Gastroesophageal sphincter (tissue), 4 donors: ENCODE measurements at regions not wholly inside any gene's neighbourhood (a gene's known extent, or its start where the extent isn't known, plus 50 kb on each side); places are given as distances from the start of the nearest gene placed in this dataset.

ENCODE experiments used
- ATAC-seq: fragments of 150-250 bp; one replicate; pipeline ENCODE4 v1.9.1; 2016; ENCODE audit warnings: mild to moderate bottlenecking, moderate library complexity
- H3K27ac ChIP-seq, 4 donors: fragments of 200-600 bp; sonication (generic) in 3 of 4; 1 replicate in 3 of 4; 2 replicates in 1 of 4; pipeline ENCODE4 v1.5.1; 2016 to 2019
- H3K27me3 ChIP-seq: fragments of 200-600 bp; sonication (generic); one replicate; pipeline ENCODE4 v1.5.1; 2019
- H3K36me3 ChIP-seq, 2 donors: fragments of 200-600 bp; sonication (generic); one replicate each; pipeline ENCODE4 v1.5.1; 2019; ENCODE audit warnings: control low read depth in 1 of 2
- H3K4me1 ChIP-seq, 3 donors: fragments of 200-600 bp; sonication (generic); 1 replicate in 2 of 3; 2 replicates in 1 of 3; pipeline ENCODE4 v1.5.1; 2016 to 2019; ENCODE audit warnings: control low read depth in 2 of 3
- H3K4me3 ChIP-seq, 2 donors: fragments of 200-600 bp; sonication (generic); one replicate each; pipeline ENCODE4 v1.5.1; 2019; ENCODE audit warnings: mild to moderate bottlenecking in 1 of 2, moderate library complexity in 1 of 2
- H3K9me3 ChIP-seq, 3 donors: fragments of 200-600 bp; sonication (generic); one replicate each; pipeline ENCODE4 v1.5.1; 2017 to 2019; ENCODE audit warnings: control low read depth in 2 of 3
- CTCF ChIP-seq, 4 experiments: fragments of 200-600 bp in 2 of 4; fragments of 450-650 bp in 2 of 4; sonication (generic) in 1 of 4; IDR thresholded peaks; one replicate each; pipeline ENCODE4 v1.5.1; 2017 to 2019; ENCODE audit warnings: antibody characterized with exemption in 4 of 4, mild to moderate bottlenecking in 2 of 4, moderate library complexity in 2 of 4
- EP300 ChIP-seq: sonication (generic); formaldehyde crosslinking; IDR thresholded peaks from one replicate; pipeline ENCODE4 v1.6.1; 2017; ENCODE audit warnings: antibody characterized with exemption, mild to moderate bottlenecking
- POLR2A ChIP-seq, 2 donors: fragments of 450-650 bp; IDR thresholded peaks; one replicate each; pipeline ENCODE4 v1.6.1; 2017; ENCODE audit warnings: antibody characterized with exemption in 2 of 2, mild to moderate bottlenecking in 2 of 2, moderate library complexity in 1 of 2
- POLR2AphosphoS5 ChIP-seq: sonication (generic); formaldehyde crosslinking; IDR thresholded peaks from one replicate; pipeline ENCODE4 v1.6.1; 2017; ENCODE audit warnings: antibody characterized with exemption
- WGBS, 2 donors: methylation state at CpG; one replicate each; pipeline ENCODE4 v1.1.5; 2018; ENCODE audit warnings: low coverage in 1 of 2; 5-methylcytosine and 5-hydroxymethylcytosine counted together

GRCh38 chrX:131821945-131822622 lies 201.0 kb upstream of the STK26 start:
- peak; percentile 98 for ATAC-seq

GRCh38 chrX:131826572-131826971 lies 196.5 kb upstream of the STK26 start:
- Histone ChIP-seq H3K4me3 (no peak overlapping the region), H3K27me3 (no peaks in the 10 kb centered on the region), H3K36me3 (no peaks in the 10 kb centered on the region), H3K27ac (no peak overlapping the region), H3K4me1 (peaks cover 0 to 7% (median 0%) of the 10 kb centered on the region in 3 donors), H3K9me3 (no peaks in the 10 kb centered on the region)
- TF ChIP-seq POLR2A (IDR thresholded peaks at IDR 0.05) = no peak
- no peak for TF ChIP-seq POLR2AphosphoS5
- TF ChIP-seq EP300 = no peak
- no peak for TF ChIP-seq CTCF (IDR thresholded peaks at IDR 0.05)
- no peak for ATAC-seq

More at GRCh38 chrX:131821945-131822622, 201.0 kb upstream of the STK26 start:
- Histone ChIP-seq H3K27ac (peak overlapping the region in 2 of 4 donors; percentile 82 to 84), H3K4me3 (no peak overlapping the region), H3K27me3 (no peaks in the 10 kb centered on the region), H3K36me3 (no peaks in the 10 kb centered on the region), H3K4me1 (peaks cover 0 to 3% (median 0%) of the 10 kb centered on the region in 3 donors), H3K9me3 (no peaks in the 10 kb centered on the region)
- TF ChIP-seq EP300 (no peak), CTCF (IDR thresholded peaks at IDR 0.05) (peak in 1 of 4 experiments; percentile 59)
- WGBS, 2 donors = 29 to 79% methylated on average over 3 to 7 of the region's 22 CpGs

- Histone ChIP-seq H3K4me1 (peaks cover 0 to 6% (median 0%) of the 10 kb centered on the region in 3 donors), H3K36me3 (no peaks in the 10 kb centered on the region), H3K27me3 (no peaks in the 10 kb centered on the region), H3K27ac (no peak overlapping the region), H3K9me3 (no peaks in the 10 kb centered on the region), H3K4me3 (no peak overlapping the region)
- 51% methylated on average over 2 of the region's 2 CpGs; no CpG with 5 or more reads in 1 of the 2 donors for WGBS, 2 donors
- TF ChIP-seq EP300 (no peak), POLR2AphosphoS5 (no peak)
- ATAC-seq = no peak
These were observed 195.2 kb upstream of the STK26 start for GRCh38 chrX:131827935-131828334.

GRCh38 chrX:131828482-131828881 lies 194.6 kb upstream of the STK26 start:
- no peak overlapping the region for H3K4me3 ChIP-seq
- no peaks in the 10 kb centered on the region for H3K27me3 ChIP-seq
- no peak for ATAC-seq
- H3K9me3 ChIP-seq = no peaks in the 10 kb centered on the region
- H3K4me1 ChIP-seq = peaks cover 0 to 4% (median 0%) of the 10 kb centered on the region in 3 donors
- no peak overlapping the region for H3K27ac ChIP-seq
- H3K36me3 ChIP-seq = no peaks in the 10 kb centered on the region
- TF ChIP-seq EP300 (no peak), POLR2AphosphoS5 (no peak), CTCF (IDR thresholded peaks at IDR 0.05) (no peak), POLR2A (IDR thresholded peaks at IDR 0.05) (no peak)

GRCh38 chrX:131830400-131831184 lies 192.5 kb upstream of the STK26 start:
- H3K36me3 ChIP-seq = no peaks in the 10 kb centered on the region
- WGBS, 2 donors = 38 to 66% methylated on average over 4 to 6 of the region's 15 CpGs
- H3K27ac ChIP-seq = peak overlapping the region in 2 of 4 donors; percentile 28 to 65
- no peaks in the 10 kb centered on the region for H3K27me3 ChIP-seq
- peak; percentile 93 for ATAC-seq
- H3K9me3 ChIP-seq = no peaks in the 10 kb centered on the region
- peaks cover 0 to 4% (median 0%) of the 10 kb centered on the region in 3 donors for H3K4me1 ChIP-seq
- H3K4me3 ChIP-seq = no peak overlapping the region
- no peak for TF ChIP-seq POLR2AphosphoS5
- no peak for TF ChIP-seq EP300
- TF ChIP-seq POLR2A (IDR thresholded peaks at IDR 0.05) = no peak
- TF ChIP-seq CTCF (IDR thresholded peaks at IDR 0.05) = peak in 1 of 4 experiments; percentile 74
